ENCODE measurements at regions not wholly inside any gene's neighbourhood (a gene's known extent, or its start where the extent isn't known, plus 50 kb on each side); places are given as distances from the start of the nearest gene placed in this dataset.

DNA sequence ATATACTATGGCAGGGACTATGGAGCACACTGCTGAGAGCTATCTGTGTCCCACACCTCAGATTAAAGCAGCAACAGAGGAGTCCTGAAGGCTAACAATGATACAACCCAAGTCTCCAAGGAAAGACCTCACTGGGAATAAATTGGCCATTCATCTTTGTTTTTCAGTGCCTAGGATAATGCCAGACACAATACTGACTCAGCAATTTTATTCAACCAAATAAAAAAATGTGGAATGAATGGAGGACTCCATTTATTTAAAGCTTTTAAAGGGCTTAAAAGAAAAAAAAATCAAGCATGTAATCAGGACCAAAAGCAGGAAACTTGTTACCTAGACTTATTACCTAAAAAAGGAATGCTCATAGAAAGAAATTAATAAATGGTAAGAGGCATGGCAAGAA is 960.5 kb downstream of the PCDH17 start:
- H3K4me3 Mint-ChIP-seq: no peak overlapping the region
- H3K27me3 Mint-ChIP-seq: no peaks in the 10 kb centered on the region
- intact Hi-C loops (cut with micrococcal nuclease): no loop called here
- H3K36me3 Mint-ChIP-seq (ENCODE audit: low read depth): no peaks in the 10 kb centered on the region
- TF ChIP-seq CTCF (IDR thresholded peaks at IDR 0.05): no peak
- POLR2A ChIA-PET: no interaction called here
- no peak for ATAC-seq
- H3K4me1 Mint-ChIP-seq (ENCODE audit: low read depth): no peaks in the 10 kb centered on the region
- DNase-seq: no peak
- no peak overlapping the region for H3K27ac Mint-ChIP-seq
- CTCF ChIA-PET: no interaction called here
- peaks cover 10% of the 10 kb centered on the region for H3K9me3 Mint-ChIP-seq

- POLR2A ChIA-PET: no interaction called here
- CTCF ChIA-PET: no interaction called here
- Mint-ChIP-seq H3K27ac (no peak overlapping the region), H3K27me3 (no peaks in the 10 kb centered on the region), H3K9me3 (peaks cover 7% of the 10 kb centered on the region), H3K4me1 (ENCODE audit: low read depth) (no peaks in the 10 kb centered on the region), H3K36me3 (ENCODE audit: low read depth) (no peaks in the 10 kb centered on the region), H3K4me3 (no peak overlapping the region)
- ATAC-seq (no peak), DNase-seq (no peak)
- TF ChIP-seq CTCF (IDR thresholded peaks at IDR 0.05): no peak
- intact Hi-C loops (cut with micrococcal nuclease): no loop called here
Measured at GRCh38 chr13:58592786-58593185, 961.2 kb downstream of the PCDH17 start.

DNA sequence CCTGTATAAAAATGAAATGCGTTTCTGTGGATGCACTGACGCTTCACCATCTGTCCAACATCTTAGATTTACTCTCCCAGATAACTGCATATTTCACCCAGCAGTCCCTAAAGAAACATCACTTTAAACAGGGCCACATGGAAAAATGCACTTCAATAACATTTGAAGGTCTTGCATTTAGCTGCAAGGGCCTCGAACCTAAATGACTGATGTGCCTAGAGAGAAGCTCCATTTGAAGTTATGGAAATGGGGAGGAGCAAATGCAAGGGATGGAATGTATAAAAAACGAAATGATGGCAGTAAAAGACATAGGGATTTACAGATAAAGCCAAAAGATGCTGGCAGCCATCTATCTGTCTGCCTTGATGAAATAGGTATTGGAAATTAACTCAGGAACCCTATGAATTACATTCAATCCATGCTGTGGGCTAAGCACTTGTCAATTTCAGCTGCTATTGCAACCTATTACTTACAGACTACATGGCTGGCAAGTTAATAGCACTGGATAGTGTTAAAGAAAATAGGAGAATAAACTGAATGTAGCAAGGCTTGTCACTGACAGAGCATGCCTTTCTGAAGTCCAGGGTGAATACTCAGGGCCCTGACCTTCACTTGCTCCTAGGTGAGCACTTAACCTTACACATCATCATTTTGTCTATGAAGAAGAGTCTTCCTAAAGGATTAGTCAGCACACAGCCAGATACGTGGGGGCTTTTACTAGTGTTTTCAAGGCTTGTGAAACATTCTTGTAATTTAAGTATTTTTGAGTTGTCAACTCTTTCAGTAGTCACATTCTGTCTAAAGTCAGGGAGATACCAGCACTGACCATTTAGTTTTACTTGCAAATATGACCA is 963.4 kb downstream of the PCDH17 start:
- no peak for DNase-seq
- no peak for TF ChIP-seq CTCF (IDR thresholded peaks at IDR 0.05)
- H3K4me3 Mint-ChIP-seq: no peak overlapping the region
- H3K4me1 Mint-ChIP-seq (ENCODE audit: low read depth): no peaks in the 10 kb centered on the region
- H3K9me3 Mint-ChIP-seq: no peaks in the 10 kb centered on the region
- POLR2A ChIA-PET: no interaction called here
- no peak for ATAC-seq
- CTCF ChIA-PET: no interaction called here
- intact Hi-C loops (cut with micrococcal nuclease): no loop called here
- no peaks in the 10 kb centered on the region for H3K27me3 Mint-ChIP-seq
- H3K36me3 Mint-ChIP-seq (ENCODE audit: low read depth): no peaks in the 10 kb centered on the region
- no peak overlapping the region for H3K27ac Mint-ChIP-seq

GRCh38 chr13:58597552-58597951 is 966.0 kb downstream of the PCDH17 start:
- Mint-ChIP-seq H3K4me3 (no peak overlapping the region), H3K27me3 (no peaks in the 10 kb centered on the region), H3K36me3 (ENCODE audit: low read depth) (no peaks in the 10 kb centered on the region), H3K4me1 (ENCODE audit: low read depth) (no peaks in the 10 kb centered on the region), H3K27ac (no peak overlapping the region), H3K9me3 (peaks cover 4% of the 10 kb centered on the region)
- CTCF ChIA-PET: no interaction called here
- DNase-seq (no peak), ATAC-seq (no peak)
- intact Hi-C loops (cut with micrococcal nuclease): no loop called here
- TF ChIP-seq CTCF (IDR thresholded peaks at IDR 0.05): no peak
- POLR2A ChIA-PET: no interaction called here

DNA sequence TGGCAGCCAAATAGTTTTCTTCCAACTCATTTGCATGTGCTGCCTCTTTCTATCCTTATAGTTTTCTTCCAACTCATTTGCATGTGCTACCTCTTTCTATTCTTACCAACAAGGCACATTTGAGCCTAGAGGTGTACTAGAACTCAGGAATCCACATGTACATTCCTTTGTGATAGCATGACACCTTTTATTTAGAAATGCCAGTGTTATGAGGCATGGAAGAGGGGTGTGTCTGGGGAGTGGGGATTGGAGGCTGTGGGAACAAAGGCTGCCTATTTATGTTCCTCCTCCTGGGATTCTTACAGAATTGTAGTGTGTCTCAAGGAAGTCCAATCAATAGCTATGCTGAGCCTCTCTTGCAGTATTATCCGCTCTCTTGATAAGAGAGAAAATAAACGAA is 966.7 kb downstream of the PCDH17 start:
- Mint-ChIP-seq H3K27me3 (no peaks in the 10 kb centered on the region), H3K4me3 (no peak overlapping the region), H3K9me3 (peaks cover 4% of the 10 kb centered on the region), H3K27ac (no peak overlapping the region), H3K36me3 (ENCODE audit: low read depth) (no peaks in the 10 kb centered on the region), H3K4me1 (ENCODE audit: low read depth) (no peaks in the 10 kb centered on the region)
- intact Hi-C loops (cut with micrococcal nuclease): no loop called here
- ChIA-PET POLR2A (no interaction called here), CTCF (no interaction called here)
- no peak for DNase-seq
- no peak for ATAC-seq
- TF ChIP-seq CTCF (IDR thresholded peaks at IDR 0.05): no peak

All from activated CD8-positive, alpha-beta T cell treated with anti-CD3 and anti-CD28 coated beads for 36 hours (primary cell).